HepG2 (cell line): ENCODE measurements at regions not wholly inside any gene's neighbourhood (a gene's known extent, or its start where the extent isn't known, plus 50 kb on each side); places are given as distances from the start of the nearest gene placed in this dataset.

ENCODE experiments used
- ATAC-seq: fragments of 200-7000 bp; cut with Tn5 transposase; 3 replicates; pipeline ENCODE4 v1.9.1; 2020; ENCODE audit warnings: mild to moderate bottlenecking, moderate library complexity
- BruUV-seq: library from RNA; stranded (reverse); fragments of 400-500 nt; replicated peaks from 2 replicates; lab custom pipeline; 2021; lab: Mats Ljungman, UMichigan
- CTCF ChIA-PET: fragments of 300-600 bp; formaldehyde crosslinking; extraction: SDS; loops from one replicate; lab custom pipeline; 2021; ENCODE audit warnings: low total read pairs, inconsistent platforms, low intra/inter-chr PET ratio; lab: Yijun Ruan, JAX
- POLR2A ChIA-PET: fragments of 350-600 bp; sonication (Branson Sonifier 250); formaldehyde crosslinking; loops from one replicate; lab custom pipeline; 2020; ENCODE audit warnings: antibody characterized with exemption, inconsistent platforms; lab: Yijun Ruan, JAX
- DNase-seq: peaks from one replicate; pipeline ENCODE4 v3.0.0-alpha.2; 2015; ENCODE audit warnings: low spot score
- FAIRE-seq: peaks from 3 replicates; lab custom pipeline; 2011; peaks lifted over from hg19 to GRCh38; lab: Jason Lieb, UNC
- H2AFZ ChIP-seq: one replicate; pipeline ENCODE4 v1.6.1; 2011; ENCODE audit warnings: low read length, inconsistent platforms
- H3K27ac ChIP-seq: fragments of 300-600 bp; 3 replicates; pipeline ENCODE4 v1.8.0; 2011; ENCODE audit warnings: mixed run types, mild to moderate bottlenecking, mixed read lengths, low read length, inconsistent platforms; ENCODE audit not compliant: insufficient read depth; ENCODE audit errors: extremely low read length
- H3K27me3 ChIP-seq, 2 experiments: fragments of 200-600 bp in 1 of 2; 2 replicates in 1 of 2; 3 replicates in 1 of 2; pipeline versions ENCODE4 v1.6.0 to v1.8.0; 2011; ENCODE audit warnings: low read length in 2 of 2, mild to moderate bottlenecking in 2 of 2, moderate library complexity in 2 of 2, inconsistent platforms in 1 of 2; ENCODE audit not compliant: insufficient read depth in 2 of 2, control insufficient read depth in 1 of 2
- H3K36me3 ChIP-seq, 2 experiments: fragments of 200-600 bp in 1 of 2; replicated peaks in 1 of 2; 2 replicates in 1 of 2; 3 replicates in 1 of 2; pipeline versions ENCODE4 v1.5.1 to v1.8.0; 2011; ENCODE audit warnings: low read length in 2 of 2, inconsistent platforms in 1 of 2; ENCODE audit not compliant: insufficient read depth in 2 of 2, control insufficient read depth in 1 of 2
- H3K4me1 ChIP-seq: 2 replicates; pipeline ENCODE4 v1.5.1; 2012; ENCODE audit warnings: low read length, inconsistent platforms; ENCODE audit not compliant: insufficient read depth
- H3K4me2 ChIP-seq: 2 replicates; pipeline ENCODE4 v1.6.0; 2011; ENCODE audit warnings: low read depth, low read length, inconsistent platforms
- H3K4me3 ChIP-seq, 3 experiments: fragments of 200-600 bp in 1 of 3; sonication (generic), shearing (Covaris generic) in 1 of 3; replicated peaks in 1 of 3; 2 replicates each; pipeline ENCODE4 v1.5.1; 2011 to 2016; ENCODE audit warnings: low read length in 3 of 3, inconsistent platforms in 2 of 3, low read depth in 2 of 3, mild to moderate bottlenecking in 2 of 3, control low read depth in 1 of 3, mixed read lengths in 1 of 3; ENCODE audit not compliant: insufficient read depth in 1 of 3
- H3K79me2 ChIP-seq: one replicate; pipeline ENCODE4 v1.6.1; 2011; ENCODE audit warnings: low read length, inconsistent platforms; ENCODE audit not compliant: insufficient read depth
- H3K9ac ChIP-seq: 2 replicates; pipeline ENCODE4 v1.6.0; 2011; ENCODE audit warnings: mild to moderate bottlenecking, low read depth, low read length, inconsistent platforms; ENCODE audit not compliant: insufficient read depth
- H3K9me3 ChIP-seq: 2 replicates; pipeline ENCODE4 v1.5.1; 2012; ENCODE audit warnings: mild to moderate bottlenecking, low read length
- H4K20me1 ChIP-seq: 2 replicates; pipeline ENCODE4 v1.6.0; 2011; ENCODE audit warnings: inconsistent platforms, mild to moderate bottlenecking, low read length, moderate library complexity; ENCODE audit not compliant: insufficient read depth
- KAT8 ChIP-seq: IDR thresholded peaks from 2 replicates; pipeline ENCODE4 v1.6.1; 2016; ENCODE audit warnings: missing genetic modification reagents, missing compliant biosample characterization
- MAFK ChIP-seq, 2 experiments: IDR thresholded peaks in 1 of 2; conservative IDR thresholded peaks in 1 of 2; 2 replicates each; pipeline ENCODE4 v1.6.1; 2011; ENCODE audit warnings: improper control_type of control experiment in 2 of 2, low read length in 2 of 2
- MTA1 ChIP-seq: sonication (generic); formaldehyde crosslinking; IDR thresholded peaks from 2 replicates; pipeline ENCODE4 v1.4.0; 2020; ENCODE audit warnings: missing genetic modification reagents, mild to moderate bottlenecking, borderline replicate concordance
- SETDB1 ChIP-seq: sonication (generic); formaldehyde crosslinking; IDR thresholded peaks from 2 replicates; pipeline ENCODE4 v1.5.1; 2020; ENCODE audit warnings: missing genetic modification reagents, mild to moderate bottlenecking, borderline replicate concordance
- SSRP1 ChIP-seq: IDR thresholded peaks from 2 replicates; pipeline ENCODE4 v1.6.1; 2016; ENCODE audit warnings: control low read depth
- ZKSCAN1 ChIP-seq: fragments of 150-350 bp; IDR thresholded peaks from 2 replicates; pipeline ENCODE4 v1.6.1; 2014; ENCODE audit warnings: low read length
- ZNF550 ChIP-seq: sonication (generic); formaldehyde crosslinking; IDR thresholded peaks from 2 replicates; pipeline ENCODE4 v1.4.0; 2020; ENCODE audit warnings: mild to moderate bottlenecking, missing genetic modification reagents, borderline replicate concordance
- WGBS: methylation state at CpG from one replicate; pipeline ENCODE4 v1.1.6; 2017; ENCODE audit warnings: low lambda C conversion rate; 5-methylcytosine and 5-hydroxymethylcytosine counted together
- in situ Hi-C: cut with HindIII; loops from 2 replicates; pipeline ENCODE4 v1.10.0; 2017; ENCODE audit warnings: low pct_unique_long_range_greater_than_20kb; ENCODE audit not compliant: extremely low pct_ligation_motif_present
- intact Hi-C: fragments of 100-400 bp; cut with micrococcal nuclease; formaldehyde crosslinking; loops from one replicate; pipeline ENCODE4 v1.10.0; 2022; ENCODE audit not compliant: unreplicated experiment

DNA sequence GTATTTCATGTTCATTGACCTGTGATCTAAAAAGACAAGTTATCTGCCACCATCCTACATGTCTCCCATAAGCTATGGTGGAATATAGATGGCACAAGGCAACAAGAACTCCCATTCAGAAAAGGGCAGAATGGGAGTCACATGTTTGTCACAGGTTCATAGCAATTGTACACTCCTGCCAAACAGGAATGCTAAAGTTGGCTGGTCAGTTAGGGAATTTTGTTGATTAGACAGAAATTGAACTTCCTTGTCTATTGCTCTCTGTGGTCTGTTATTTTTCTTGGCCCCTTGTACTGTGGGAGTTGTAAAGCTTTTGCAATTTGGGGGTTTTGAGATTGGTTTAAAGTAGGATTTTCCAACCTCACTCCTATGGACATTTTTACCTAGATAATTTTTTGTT lies 101.7 kb upstream of the SOD3 start:
- Histone ChIP-seq H3K4me3 (no peak overlapping the region), H3K27ac (no peak overlapping the region), H3K36me3 (no peaks in the 10 kb centered on the region), H3K79me2 (no peaks in the 10 kb centered on the region), H2AFZ (no peak overlapping the region), H3K27me3 (peaks cover 0 to 6% of the 10 kb centered on the region in 2 experiments; a peak in 1 of 5 replicates), H3K9me3 (no peaks in the 10 kb centered on the region), H3K9ac (no peak overlapping the region), H3K4me2 (no peak overlapping the region), H4K20me1 (no peaks in the 10 kb centered on the region), H3K4me1 (no peaks in the 10 kb centered on the region)
- TF ChIP-seq MTA1 (CRISPR knock-in tag): no peak
- TF ChIP-seq MAFK (conservative IDR thresholded peaks at IDR 0.05 in 1 of 2, IDR thresholded peaks at IDR 0.05 in 1 of 2; ENCODE audit: low read length in 2 of 2): 0 out of 4 replicates have a peak, but pooled peaks have one; percentile 10 to 39
- DNase-seq (no peak), ATAC-seq (no peak), FAIRE-seq (no peak)
- intact Hi-C loops (no loop called here), in situ Hi-C loops (no loop called here)
- BruUV-seq: no TSS peak
- POLR2A ChIA-PET: no interaction called here
- CTCF ChIA-PET: no interaction called here

DNA sequence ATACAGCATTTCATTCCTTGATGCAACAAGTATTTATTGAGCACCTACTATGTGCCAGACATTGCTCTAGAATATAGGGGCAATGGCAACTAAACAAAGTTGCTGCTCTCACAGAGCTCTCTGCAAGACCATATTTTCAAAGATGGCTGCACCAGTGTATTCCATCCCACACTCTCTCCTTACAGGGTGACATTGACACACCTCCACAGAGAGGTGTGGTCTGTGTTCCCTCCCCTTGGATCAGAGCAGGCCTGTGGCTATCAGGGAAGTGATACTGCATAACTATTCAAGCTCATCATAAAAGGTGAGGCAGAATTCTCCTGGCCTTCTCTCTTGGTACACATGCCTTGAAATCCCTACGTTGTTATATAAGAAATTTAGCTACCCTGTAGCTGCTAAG lies 95.3 kb upstream of the SOD3 start:
- no peak overlapping the region for H3K9ac ChIP-seq
- H3K27me3 ChIP-seq: no peaks in the 10 kb centered on the region; a peak in 1 of 5 replicates
- intact Hi-C loops: no loop called here
- CTCF ChIA-PET: no interaction called here
- ATAC-seq (no peak), FAIRE-seq (no peak), DNase-seq (no peak)
- H3K4me2 ChIP-seq: no peak overlapping the region
- no peaks in the 10 kb centered on the region for H4K20me1 ChIP-seq
- H3K4me1 ChIP-seq: no peaks in the 10 kb centered on the region
- in situ Hi-C loops: no loop called here
- H2AFZ ChIP-seq: no peak overlapping the region
- H3K36me3 ChIP-seq: no peaks in the 10 kb centered on the region
- H3K27ac ChIP-seq: no peak overlapping the region
- POLR2A ChIA-PET: no interaction called here
- no peak overlapping the region for H3K4me3 ChIP-seq
- 0% methylated on average over 1 of the region's 1 CpG for WGBS
- no peaks in the 10 kb centered on the region for H3K9me3 ChIP-seq
- no peaks in the 10 kb centered on the region for H3K79me2 ChIP-seq
- TF ChIP-seq SETDB1 (CRISPR knock-in tag): no peak
- TF ChIP-seq ZKSCAN1: 0 out of 2 replicates have a peak, but pooled peaks have one; percentile 18
- TF ChIP-seq ZNF550 (CRISPR knock-in tag): no peak
- no peak for TF ChIP-seq SSRP1
- TF ChIP-seq KAT8 (CRISPR knock-in tag): no peak
- TF ChIP-seq, all 625 proteins: peak for 1
- no TSS peak for BruUV-seq
